Osteoblast (primary cell): ENCODE measurements at regions not wholly inside any gene's neighbourhood (a gene's known extent, or its start where the extent isn't known, plus 50 kb on each side); places are given as distances from the start of the nearest gene placed in this dataset.
A peak's percentile ranks its signal among the peaks of the same experiment; 100 is the strongest.
"Not testable (repeated sequence)": the region's sequence is repeated elsewhere in the genome, so short reads cannot be mapped to it uniquely, and the experiment has no call there.

Experiments
- DNase-seq: peaks from one replicate; pipeline ENCODE4 v3.0.0; 2011; ENCODE audit warnings: low spot score, mixed read lengths; ENCODE audit not compliant: insufficient read length; ENCODE audit errors: missing footprints
- H2AFZ ChIP-seq: 2 replicates; pipeline ENCODE4 v1.6.0; 2011; ENCODE audit warnings: mild to moderate bottlenecking, low read length
- H3K27ac ChIP-seq: 2 replicates; pipeline ENCODE4 v1.5.1; 2011; ENCODE audit warnings: mild to moderate bottlenecking, low read depth, low read length, moderate library complexity
- H3K27me3 ChIP-seq: 2 replicates; pipeline ENCODE4 v1.6.0; 2012; ENCODE audit warnings: mild to moderate bottlenecking, control low read depth, inconsistent platforms, low read length, moderate library complexity; ENCODE audit not compliant: insufficient read depth
- H3K36me3 ChIP-seq: 2 replicates; pipeline ENCODE4 v1.5.1; 2011; ENCODE audit warnings: mild to moderate bottlenecking, low read length, control low read depth, moderate library complexity; ENCODE audit not compliant: insufficient read depth
- H3K4me1 ChIP-seq: 2 replicates; pipeline ENCODE4 v1.5.1; 2011; ENCODE audit warnings: mild to moderate bottlenecking, low read length, control low read depth, moderate library complexity; ENCODE audit not compliant: insufficient read depth
- H3K4me2 ChIP-seq: 2 replicates; pipeline ENCODE4 v1.6.0; 2011; ENCODE audit warnings: mild to moderate bottlenecking, low read length; ENCODE audit not compliant: insufficient read depth
- H3K4me3 ChIP-seq: fragments of 200-600 bp; sonication (generic); 3 replicates; pipeline ENCODE4 v1.5.1; 2012; ENCODE audit warnings: mild to moderate bottlenecking, low read length, inconsistent platforms; ENCODE audit not compliant: insufficient read depth
- H3K79me2 ChIP-seq: 2 replicates; pipeline ENCODE4 v1.6.0; 2012; ENCODE audit warnings: mild to moderate bottlenecking, low read length, control low read depth, inconsistent platforms; ENCODE audit not compliant: insufficient read depth
- H3K9me3 ChIP-seq: 2 replicates; pipeline ENCODE4 v1.5.1; 2011; ENCODE audit warnings: low read depth, low read length, control low read depth
- H4K20me1 ChIP-seq: 2 replicates; pipeline ENCODE4 v1.6.0; 2012; ENCODE audit warnings: mild to moderate bottlenecking, low read length, control low read depth; ENCODE audit not compliant: insufficient read depth
- TF ChIP-seq, protein P1 (sequence below): IDR thresholded peaks from 2 replicates; pipeline ENCODE4 v1.5.1; 2011; ENCODE audit warnings: mild to moderate bottlenecking, low read depth, low read length, moderate library complexity; ENCODE audit errors: extremely low read depth

DNA sequence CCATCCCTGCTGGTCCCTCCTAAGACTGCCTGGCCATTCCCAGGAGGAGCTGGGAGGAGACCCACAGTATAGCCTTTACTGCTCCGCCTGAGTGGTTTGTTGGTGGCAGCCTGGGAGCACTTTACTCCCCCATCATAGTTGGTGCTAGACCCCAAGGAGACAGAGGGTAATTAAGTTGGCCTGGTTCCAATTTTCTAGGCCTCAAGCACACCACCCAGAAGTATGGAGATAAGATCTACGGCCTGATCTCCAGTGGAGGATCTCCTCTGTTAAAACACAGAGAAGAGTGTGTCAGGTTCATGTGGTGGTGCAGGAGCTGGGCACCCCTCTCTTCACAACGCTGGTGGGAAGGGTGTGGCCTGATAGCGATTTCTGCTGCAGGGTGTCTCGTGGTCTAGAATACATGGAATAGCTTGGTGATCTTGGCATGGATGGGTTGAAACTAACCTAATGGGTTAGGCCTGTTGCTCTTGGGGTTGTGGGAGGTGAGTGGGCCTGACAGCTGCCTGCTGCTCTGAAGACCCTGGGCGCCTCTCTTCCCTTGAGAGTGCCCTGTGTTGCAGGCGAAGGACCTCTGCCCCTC, 68.5 kb downstream of the FASLG start:
- H3K9me3 ChIP-seq, result no peaks in the 10 kb centered on the region
- H3K27ac ChIP-seq, result no peak overlapping the region
- H3K79me2 ChIP-seq, result no peaks in the 10 kb centered on the region
- TF ChIP-seq, protein P1, sequence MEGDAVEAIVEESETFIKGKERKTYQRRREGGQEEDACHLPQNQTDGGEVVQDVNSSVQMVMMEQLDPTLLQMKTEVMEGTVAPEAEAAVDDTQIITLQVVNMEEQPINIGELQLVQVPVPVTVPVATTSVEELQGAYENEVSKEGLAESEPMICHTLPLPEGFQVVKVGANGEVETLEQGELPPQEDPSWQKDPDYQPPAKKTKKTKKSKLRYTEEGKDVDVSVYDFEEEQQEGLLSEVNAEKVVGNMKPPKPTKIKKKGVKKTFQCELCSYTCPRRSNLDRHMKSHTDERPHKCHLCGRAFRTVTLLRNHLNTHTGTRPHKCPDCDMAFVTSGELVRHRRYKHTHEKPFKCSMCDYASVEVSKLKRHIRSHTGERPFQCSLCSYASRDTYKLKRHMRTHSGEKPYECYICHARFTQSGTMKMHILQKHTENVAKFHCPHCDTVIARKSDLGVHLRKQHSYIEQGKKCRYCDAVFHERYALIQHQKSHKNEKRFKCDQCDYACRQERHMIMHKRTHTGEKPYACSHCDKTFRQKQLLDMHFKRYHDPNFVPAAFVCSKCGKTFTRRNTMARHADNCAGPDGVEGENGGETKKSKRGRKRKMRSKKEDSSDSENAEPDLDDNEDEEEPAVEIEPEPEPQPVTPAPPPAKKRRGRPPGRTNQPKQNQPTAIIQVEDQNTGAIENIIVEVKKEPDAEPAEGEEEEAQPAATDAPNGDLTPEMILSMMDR, result no peak
- no peak overlapping the region for H3K4me2 ChIP-seq
- no peaks in the 10 kb centered on the region for H3K4me1 ChIP-seq
- no peaks in the 10 kb centered on the region for H3K27me3 ChIP-seq
- no peak for DNase-seq
- H3K4me3 ChIP-seq, result no peak overlapping the region
- H2AFZ ChIP-seq, result no peak overlapping the region
- no peaks in the 10 kb centered on the region for H4K20me1 ChIP-seq
- no peaks in the 10 kb centered on the region for H3K36me3 ChIP-seq

DNA sequence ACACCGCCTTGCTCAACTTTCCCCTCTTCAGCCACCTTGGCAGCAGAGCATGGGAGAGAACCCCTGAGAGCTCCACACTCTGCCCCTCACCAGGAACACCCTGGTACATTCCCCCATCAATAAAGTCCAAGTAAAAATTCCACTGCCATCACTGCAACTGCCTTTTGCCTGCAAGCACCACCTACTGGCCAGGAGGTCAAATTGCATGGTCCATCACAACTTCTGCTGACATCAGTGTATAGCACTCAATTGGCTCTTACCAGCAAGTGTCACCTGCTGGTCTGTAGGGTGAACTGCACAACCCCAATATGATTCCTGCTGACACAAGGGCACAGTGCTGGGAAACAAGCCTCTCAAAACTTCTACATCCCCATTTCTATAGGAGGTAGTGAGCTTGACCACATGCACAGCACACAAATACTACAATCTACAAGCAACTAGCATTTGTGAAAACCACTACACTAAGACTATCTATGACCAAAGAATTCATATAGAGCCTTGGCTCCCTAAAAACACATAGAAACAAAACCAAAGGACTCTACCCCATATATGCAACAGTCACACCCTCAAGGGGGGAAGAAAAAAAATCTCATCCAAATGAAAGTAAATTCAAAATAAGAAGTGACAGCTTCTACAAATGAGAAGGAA, 69.2 kb downstream of the FASLG start:
- H3K36me3 ChIP-seq, result no peaks in the 10 kb centered on the region
- no peak overlapping the region for H2AFZ ChIP-seq
- H3K4me2 ChIP-seq, result no peak overlapping the region
- no peaks in the 10 kb centered on the region for H4K20me1 ChIP-seq
- H3K4me1 ChIP-seq, result no peaks in the 10 kb centered on the region
- no peaks in the 10 kb centered on the region for H3K27me3 ChIP-seq
- H3K27ac ChIP-seq, result no peak overlapping the region
- no peak overlapping the region for H3K4me3 ChIP-seq
- peak; percentile 2 for DNase-seq
- H3K9me3 ChIP-seq, result no peaks in the 10 kb centered on the region
- no peaks in the 10 kb centered on the region for H3K79me2 ChIP-seq
- TF ChIP-seq, protein P1, result peak; percentile 61

DNA sequence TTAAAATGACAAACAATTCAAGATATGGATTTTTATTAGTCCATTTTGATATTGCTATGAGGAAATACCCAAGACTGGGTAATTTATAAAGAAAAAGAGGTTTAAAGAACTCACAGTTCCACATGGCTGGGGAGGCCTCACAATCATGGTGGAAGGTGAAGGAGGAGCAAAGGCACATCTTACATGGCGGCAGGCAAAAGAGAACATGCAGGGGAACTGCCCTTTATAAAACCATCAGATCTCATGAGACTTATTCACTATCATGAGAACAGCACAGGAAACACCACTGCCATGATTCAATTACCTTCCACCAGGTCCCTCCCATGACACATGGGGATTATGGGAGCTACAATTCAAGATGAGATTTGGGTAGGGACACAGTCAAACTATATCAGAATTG, 69.8 kb downstream of the FASLG start:
- H3K4me1 ChIP-seq, H3K36me3 ChIP-seq, H3K4me2 ChIP-seq, H2AFZ ChIP-seq, H4K20me1 ChIP-seq, H3K27ac ChIP-seq, H3K4me3 ChIP-seq, H3K79me2 ChIP-seq, DNase-seq, H3K27me3 ChIP-seq, H3K9me3 ChIP-seq: not testable (repeated sequence)

DNA sequence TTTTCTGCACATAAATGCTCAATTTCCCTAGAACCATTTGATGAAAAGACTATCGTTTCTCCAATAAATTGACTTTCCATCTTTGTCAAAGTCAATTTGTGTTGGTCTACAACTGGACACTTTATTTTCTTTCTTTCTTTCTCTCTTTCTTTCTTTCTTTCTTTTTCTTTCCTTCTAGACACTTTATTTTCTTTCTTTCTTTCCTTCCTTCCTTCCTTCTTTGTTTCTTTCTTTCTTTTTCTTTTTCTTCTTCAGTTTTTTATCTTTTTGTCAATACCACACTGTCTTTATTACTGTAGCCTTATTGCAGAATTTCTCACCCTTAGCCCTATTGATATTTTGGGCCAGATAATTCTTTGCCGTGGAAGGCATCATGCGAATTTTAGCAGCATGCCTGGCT, 73.5 kb downstream of the FASLG start:
- H3K9me3 ChIP-seq, result no peaks in the 10 kb centered on the region
- H4K20me1 ChIP-seq, result no peaks in the 10 kb centered on the region
- no peaks in the 10 kb centered on the region for H3K4me1 ChIP-seq
- H3K79me2 ChIP-seq, result no peaks in the 10 kb centered on the region
- no peaks in the 10 kb centered on the region for H3K36me3 ChIP-seq
- no peak for DNase-seq
- H3K4me3 ChIP-seq, result no peak overlapping the region
- no peak overlapping the region for H3K4me2 ChIP-seq
- H2AFZ ChIP-seq, result no peak overlapping the region
- TF ChIP-seq, protein P1, result no peak
- H3K27ac ChIP-seq, result no peak overlapping the region
- H3K27me3 ChIP-seq, result no peaks in the 10 kb centered on the region
